GM23338 (cell line): ENCODE measurements at regions not wholly inside any gene's neighbourhood (a gene's known extent, or its start where the extent isn't known, plus 50 kb on each side); places are given as distances from the start of the nearest gene placed in this dataset.

ENCODE experiments used
- ATAC-seq: fragments of 200-7000 bp; cut with Tn5 transposase; 3 replicates; pipeline ENCODE4 v1.9.1; 2020
- DNase-seq: peaks from one replicate; pipeline ENCODE4 v3.0.0-alpha.2; 2015; ENCODE audit warnings: low spot score
- H2AFZ ChIP-seq: fragments of 200-600 bp; sonication (generic); 2 replicates; pipeline ENCODE4 v1.8.0; 2016; ENCODE audit warnings: antibody characterized with exemption, mild to moderate bottlenecking, moderate library complexity
- H3F3A ChIP-seq: fragments of 200-600 bp; sonication (generic); replicated peaks from 2 replicates; pipeline ENCODE4 v1.8.0; 2017; ENCODE audit warnings: antibody characterized with exemption, mixed run types, low read depth
- H3K27ac ChIP-seq: fragments of 200-600 bp; sonication (generic); 2 replicates; pipeline ENCODE4 v1.6.1; 2016; ENCODE audit warnings: low read depth
- H3K27me3 ChIP-seq: fragments of 200-600 bp; sonication (generic); 2 replicates; pipeline ENCODE4 v1.8.0; 2016; ENCODE audit warnings: mild to moderate bottlenecking, mixed run types, moderate library complexity; ENCODE audit not compliant: insufficient read depth
- H3K36me3 ChIP-seq: fragments of 200-600 bp; sonication (generic); 2 replicates; pipeline ENCODE4 v1.8.0; 2016; ENCODE audit warnings: mild to moderate bottlenecking; ENCODE audit not compliant: insufficient read depth
- H3K4me1 ChIP-seq: fragments of 200-600 bp; sonication (generic); 2 replicates; pipeline ENCODE4 v1.8.0; 2016; ENCODE audit warnings: mild to moderate bottlenecking, moderate library complexity; ENCODE audit not compliant: insufficient read depth
- H3K4me2 ChIP-seq: fragments of 200-600 bp; sonication (generic); 2 replicates; pipeline ENCODE4 v1.7.1; 2017; ENCODE audit warnings: mixed run types
- H3K4me3 ChIP-seq: fragments of 200-600 bp; sonication (generic); 2 replicates; pipeline ENCODE4 v1.6.1; 2016; ENCODE audit warnings: mixed run types
- H3K79me2 ChIP-seq: fragments of 200-600 bp; sonication (generic); replicated peaks from 2 replicates; pipeline ENCODE4 v1.8.0; 2017; ENCODE audit warnings: mild to moderate bottlenecking; ENCODE audit not compliant: insufficient read depth
- H3K9me2 ChIP-seq: fragments of 200-600 bp; sonication (generic); 2 replicates; pipeline ENCODE4 v1.8.0; 2017; ENCODE audit not compliant: insufficient read depth
- H4K20me1 ChIP-seq: fragments of 200-600 bp; sonication (generic); replicated peaks from 2 replicates; pipeline ENCODE4 v1.8.0; 2017; ENCODE audit warnings: mild to moderate bottlenecking; ENCODE audit not compliant: insufficient read depth
- H3K27ac Mint-ChIP-seq: 2 replicates; pipeline ENCODE4 v1.8.0; 2020; ENCODE audit warnings: inconsistent platforms, mild to moderate bottlenecking, moderate library complexity, mixed read lengths
- H3K27me3 Mint-ChIP-seq: 3 replicates; pipeline ENCODE4 v1.8.0; 2022; ENCODE audit warnings: low read depth, mild to moderate bottlenecking, moderate library complexity, mixed read lengths, inconsistent platforms; ENCODE audit not compliant: insufficient read depth, poor library complexity
- H3K36me3 Mint-ChIP-seq: 3 replicates; pipeline ENCODE4 v1.8.0; 2021; ENCODE audit warnings: low read depth, mild to moderate bottlenecking, inconsistent platforms, moderate library complexity, mixed read lengths
- H3K4me1 Mint-ChIP-seq: 3 replicates; pipeline ENCODE4 v1.8.0; 2020; ENCODE audit warnings: mild to moderate bottlenecking, inconsistent platforms, mixed read lengths
- H3K4me3 Mint-ChIP-seq: 3 replicates; pipeline ENCODE4 v1.8.0; 2021; ENCODE audit warnings: moderate library complexity, mild to moderate bottlenecking, inconsistent platforms, mixed read lengths
- H3K9me3 Mint-ChIP-seq: 3 replicates; pipeline ENCODE4 v1.8.0; 2020; ENCODE audit warnings: moderate library complexity, mild to moderate bottlenecking, inconsistent platforms, mixed read lengths
- EZH2 ChIP-seq: fragments of 200-600 bp; sonication (generic); IDR thresholded peaks from one replicate; pipeline ENCODE4 v1.8.0; 2017; ENCODE audit warnings: antibody characterized with exemption, mild to moderate bottlenecking, low read depth; ENCODE audit not compliant: unreplicated experiment
- JUNB ChIP-seq: IDR thresholded peaks from one replicate; pipeline ENCODE4 v1.6.1; 2016; ENCODE audit warnings: antibody characterized with exemption; ENCODE audit not compliant: unreplicated experiment
- NANOG ChIP-seq: IDR thresholded peaks from 2 replicates; pipeline ENCODE4 v1.6.1; 2016; ENCODE audit warnings: antibody characterized with exemption, borderline replicate concordance
- POLR2AphosphoS5 ChIP-seq: IDR thresholded peaks from 2 replicates; pipeline ENCODE4 v1.6.1; 2016; ENCODE audit warnings: antibody characterized with exemption, low read depth
- ZNF462 ChIP-seq: fragments of 250-450 bp; sonication (Bioruptor Pico); IDR thresholded peaks from 2 replicates; pipeline ENCODE4 v1.5.0; 2020; ENCODE audit warnings: mild to moderate bottlenecking, moderate library complexity
- TF ChIP-seq, protein P1 (sequence below): IDR thresholded peaks from 2 replicates; pipeline ENCODE4 v1.6.1; 2016; ENCODE audit warnings: antibody characterized with exemption

GRCh38 chr6:79780881-79781280, 149.8 kb downstream of the SH3BGRL2 start:
- H3K27ac Mint-ChIP-seq, result no peak overlapping the region
- ATAC-seq, result no peak

More at GRCh38 chr6:79780881-79781280, 149.8 kb downstream of the SH3BGRL2 start:
- Mint-ChIP-seq H3K4me1 (peaks cover 6% of the 10 kb centered on the region), H3K9me3 (no peaks in the 10 kb centered on the region), H3K36me3 (no peaks in the 10 kb centered on the region), H3K27me3 (peaks cover 2% of the 10 kb centered on the region), H3K4me3 (no peak overlapping the region)
- Histone ChIP-seq H3K4me2 (no peak overlapping the region), H3K4me3 (no peak overlapping the region), H3K36me3 (no peaks in the 10 kb centered on the region), H3F3A (no peaks in the 10 kb centered on the region), H3K4me1 (no peaks in the 10 kb centered on the region), H3K27ac (no peak overlapping the region), H4K20me1 (no peaks in the 10 kb centered on the region), H3K27me3 (no peaks in the 10 kb centered on the region), H2AFZ (no peak overlapping the region), H3K79me2 (no peaks in the 10 kb centered on the region), H3K9me2 (no peaks in the 10 kb centered on the region)
- no peak for DNase-seq
- TF ChIP-seq POLR2AphosphoS5 (no peak), NANOG (no peak), EZH2 (no peak), ZNF462 (CRISPR knock-in tag) (no peak), JUNB (no peak)
- TF ChIP-seq, protein P1, sequence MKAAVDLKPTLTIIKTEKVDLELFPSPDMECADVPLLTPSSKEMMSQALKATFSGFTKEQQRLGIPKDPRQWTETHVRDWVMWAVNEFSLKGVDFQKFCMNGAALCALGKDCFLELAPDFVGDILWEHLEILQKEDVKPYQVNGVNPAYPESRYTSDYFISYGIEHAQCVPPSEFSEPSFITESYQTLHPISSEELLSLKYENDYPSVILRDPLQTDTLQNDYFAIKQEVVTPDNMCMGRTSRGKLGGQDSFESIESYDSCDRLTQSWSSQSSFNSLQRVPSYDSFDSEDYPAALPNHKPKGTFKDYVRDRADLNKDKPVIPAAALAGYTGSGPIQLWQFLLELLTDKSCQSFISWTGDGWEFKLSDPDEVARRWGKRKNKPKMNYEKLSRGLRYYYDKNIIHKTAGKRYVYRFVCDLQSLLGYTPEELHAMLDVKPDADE, result no peak
